Heart left ventricle (tissue), 16 donors: ENCODE measurements at regions not wholly inside any gene's neighbourhood (a gene's known extent, or its start where the extent isn't known, plus 50 kb on each side); places are given as distances from the start of the nearest gene placed in this dataset.

Experiments used
- ATAC-seq, 4 donors: fragments of 200-7000 bp; cut with Tn5 transposase; one replicate each; pipeline ENCODE4 v1.9.1; 2020 to 2022; ENCODE audit warnings: moderate library complexity in 4 of 4, mild to moderate bottlenecking in 3 of 4, moderate number of reproducible peaks in 1 of 4
- DNase-seq, 5 donors: peaks; one replicate each; pipeline ENCODE4 v3.0.0-alpha.2; 2020
- H3K27ac ChIP-seq, 12 donors: fragments of 200-600 bp; sonication (generic) in 4 of 12; one replicate each; pipeline versions ENCODE4 v1.5.0 to v1.8.0; 2016 to 2022; ENCODE audit warnings: mild to moderate bottlenecking in 2 of 12
- H3K27me3 ChIP-seq, 9 donors: fragments of 200-600 bp; sonication (generic) in 2 of 9; one replicate each; pipeline versions ENCODE4 v1.5.1 to v1.8.0; 2016 to 2022; ENCODE audit warnings: mild to moderate bottlenecking in 3 of 9
- H3K36me3 ChIP-seq, 9 donors: fragments of 200-600 bp; sonication (generic) in 2 of 9; one replicate each; pipeline versions ENCODE4 v1.5.0 to v1.8.0; 2018 to 2022; ENCODE audit warnings: mild to moderate bottlenecking in 2 of 9
- H3K4me1 ChIP-seq, 12 donors: fragments of 200-600 bp; sonication (generic) in 4 of 12; one replicate each; pipeline versions ENCODE4 v1.5.0 to v1.8.0; 2016 to 2022; ENCODE audit warnings: mild to moderate bottlenecking in 3 of 12
- H3K4me3 ChIP-seq, 12 donors: fragments of 200-600 bp; sonication (generic) in 4 of 12; one replicate each; pipeline versions ENCODE4 v1.5.0 to v1.8.0; 2017 to 2022; ENCODE audit warnings: mild to moderate bottlenecking in 9 of 12, moderate library complexity in 4 of 12
- H3K9me3 ChIP-seq, 12 donors: fragments of 200-600 bp; sonication (generic) in 4 of 12; one replicate each; pipeline versions ENCODE4 v1.5.0 to v1.8.0; 2016 to 2022; ENCODE audit warnings: mild to moderate bottlenecking in 1 of 12
- POLR2A ChIP-seq, 2 donors: fragments of 450-650 bp; IDR thresholded peaks; one replicate each; pipeline ENCODE4 v1.6.1; 2017; ENCODE audit warnings: antibody characterized with exemption in 2 of 2, mild to moderate bottlenecking in 2 of 2, moderate library complexity in 2 of 2
- WGBS, 4 donors: extraction: QIAGEN DNeasy Blood & Tissue Kit in 2 of 4; methylation state at CpG; one replicate each; pipeline versions ENCODE4 v1.1.5 to v1.1.7; 2013 to 2018; 5-methylcytosine and 5-hydroxymethylcytosine counted together
- intact Hi-C, 10 donors: fragments of 100-400 bp; cut with DNase I; formaldehyde crosslinking; loops; one replicate each; pipeline versions ENCODE4 v1.11.1 to v1.14.2; 2022
- TF ChIP-seq, protein P1 (sequence below), 12 donors: fragments of 200-600 bp; sonication (generic) in 4 of 12; IDR thresholded peaks; one replicate each; pipeline versions ENCODE4 v1.5.0 to v1.8.0; 2018 to 2022; ENCODE audit warnings: antibody characterized with exemption in 12 of 12, mild to moderate bottlenecking in 5 of 12
- donor health status: ischemic (EF 13 %, LVEDD 7.1; RV severe dilation, severe dysfunction).
- donor health status: healthy with polysubstance abuse.
- donor health status: DM: no; HTN: yes; CAD: no.
- donor health status: DM: no; HTN: no; CAD: no.
- donor health status: ischemic (EF 25% LVEDD 6.9; RV normal size, moderate dysfunction).
- donor health status: ischemic (EF 25% LVEDD 5.7; RV mildly dilated, moderate dysfunction).
- donor health status: healthy.
- donor health status: DM: yes; HTN: yes; CAD: no.
- donor health status: ischemic (EF 35%, LVEDD 5.7; RV mildly dilated, moderate dysfunction).
- donor health status: nonischemic (EF 11% LVEDD 7.7; RV severe dilation, severe dysfunction).
- donor health status: DM: yes; HTN: yes; CAD: no.
- donor health status: PGD.
- donor health status: ischemic (EF 29% LVEDD 5.4; RV normal size, mild dysfunction).
- donor health status: nonischemic (EF 23%, LVEDD 6.1; RV moderate dilation, normal function).

GRCh38 chr11:133595998-133596590 is 63.8 kb upstream of the OPCML start:
- Histone ChIP-seq H3K4me3 (no peak overlapping the region), H3K27ac (no peak overlapping the region), H3K4me1 (no peaks in the 10 kb centered on the region), H3K9me3 (peaks cover 0 to 6% (median 0%) of the 10 kb centered on the region in 12 donors), H3K27me3 (peaks cover 0 to 6% (median 0%) of the 10 kb centered on the region in 9 donors), H3K36me3 (no peaks in the 10 kb centered on the region)
- 89 to 92% (median 90%) methylated on average over 21 of the region's 21 CpGs for WGBS, 4 donors
- TF ChIP-seq, protein P1, sequence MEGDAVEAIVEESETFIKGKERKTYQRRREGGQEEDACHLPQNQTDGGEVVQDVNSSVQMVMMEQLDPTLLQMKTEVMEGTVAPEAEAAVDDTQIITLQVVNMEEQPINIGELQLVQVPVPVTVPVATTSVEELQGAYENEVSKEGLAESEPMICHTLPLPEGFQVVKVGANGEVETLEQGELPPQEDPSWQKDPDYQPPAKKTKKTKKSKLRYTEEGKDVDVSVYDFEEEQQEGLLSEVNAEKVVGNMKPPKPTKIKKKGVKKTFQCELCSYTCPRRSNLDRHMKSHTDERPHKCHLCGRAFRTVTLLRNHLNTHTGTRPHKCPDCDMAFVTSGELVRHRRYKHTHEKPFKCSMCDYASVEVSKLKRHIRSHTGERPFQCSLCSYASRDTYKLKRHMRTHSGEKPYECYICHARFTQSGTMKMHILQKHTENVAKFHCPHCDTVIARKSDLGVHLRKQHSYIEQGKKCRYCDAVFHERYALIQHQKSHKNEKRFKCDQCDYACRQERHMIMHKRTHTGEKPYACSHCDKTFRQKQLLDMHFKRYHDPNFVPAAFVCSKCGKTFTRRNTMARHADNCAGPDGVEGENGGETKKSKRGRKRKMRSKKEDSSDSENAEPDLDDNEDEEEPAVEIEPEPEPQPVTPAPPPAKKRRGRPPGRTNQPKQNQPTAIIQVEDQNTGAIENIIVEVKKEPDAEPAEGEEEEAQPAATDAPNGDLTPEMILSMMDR (IDR thresholded peaks at IDR 0.05) = no peak
- no peak for TF ChIP-seq POLR2A (IDR thresholded peaks at IDR 0.05)
- intact Hi-C loops = no loop called here
- ATAC-seq = no peak
- no peak for DNase-seq

DNA sequence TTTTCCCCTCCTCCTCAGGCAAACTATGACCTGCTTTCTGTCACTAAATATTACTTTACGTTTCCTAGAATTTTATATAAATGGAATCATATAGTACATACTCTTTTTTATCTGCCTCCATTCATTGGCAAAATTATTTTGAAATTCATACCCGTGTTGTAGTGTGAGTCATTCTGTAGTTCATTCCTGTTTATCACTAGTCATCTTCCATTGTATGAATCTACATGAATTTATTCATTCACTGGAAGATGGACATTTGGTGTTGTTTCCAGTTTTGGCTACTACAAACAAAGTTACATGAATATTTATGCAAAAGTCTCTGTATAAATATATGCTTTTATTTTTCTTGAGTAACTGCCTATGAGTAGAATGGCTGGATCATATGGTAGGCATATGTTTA is 60.7 kb upstream of the OPCML start:
- Histone ChIP-seq H3K27ac (no peak overlapping the region), H3K36me3 (no peaks in the 10 kb centered on the region), H3K4me1 (no peaks in the 10 kb centered on the region), H3K27me3 (peaks cover 0 to 10% (median 0%) of the 10 kb centered on the region in 9 donors), H3K9me3 (peaks cover 0 to 6% (median 0%) of the 10 kb centered on the region in 12 donors), H3K4me3 (no peak overlapping the region)
- 79 to 87% (median 84%) methylated on average over 2 of the region's 2 CpGs for WGBS, 4 donors
- intact Hi-C loops = no loop called here
- DNase-seq (no peak), ATAC-seq (no peak)
- TF ChIP-seq, protein P1 (IDR thresholded peaks at IDR 0.05) = no peak
- TF ChIP-seq POLR2A (IDR thresholded peaks at IDR 0.05) = no peak

- Histone ChIP-seq H3K36me3 (no peaks in the 10 kb centered on the region), H3K4me1 (no peaks in the 10 kb centered on the region), H3K27ac (no peak overlapping the region), H3K27me3 (peaks cover 0 to 4% (median 0%) of the 10 kb centered on the region in 9 donors), H3K9me3 (peaks cover 0 to 2% (median 0%) of the 10 kb centered on the region in 12 donors), H3K4me3 (no peak overlapping the region)
- DNase-seq (no peak), ATAC-seq (no peak)
- intact Hi-C loops = no loop called here
- WGBS, 4 donors = 87 to 93% (median 90%) methylated on average over 5 of the region's 5 CpGs
- no peak for TF ChIP-seq POLR2A (IDR thresholded peaks at IDR 0.05)
These were observed 54.7 kb upstream of the OPCML start for GRCh38 chr11:133586903-133587517.

DNA sequence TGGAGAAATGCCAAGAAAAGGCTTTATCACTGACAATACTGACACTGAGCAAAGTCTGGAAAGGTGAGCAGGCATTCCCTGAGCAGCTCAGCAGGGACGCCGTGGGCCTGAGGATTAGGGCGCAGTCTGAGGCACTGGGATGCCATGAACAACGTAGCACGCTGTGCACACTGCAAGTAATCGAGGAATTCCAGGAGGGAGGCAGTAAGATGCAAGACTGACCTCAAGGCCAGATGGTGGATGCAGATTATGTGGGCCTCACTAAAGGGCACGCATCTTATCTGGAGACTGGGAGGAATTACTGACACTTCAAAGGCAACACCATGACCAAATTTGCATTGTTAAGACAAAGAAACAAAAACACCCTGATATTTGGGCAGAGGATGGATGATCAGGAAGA is 50.4 kb upstream of the OPCML start:
- 69 to 81% (median 71%) methylated on average over 7 of the region's 7 CpGs for WGBS, 4 donors
- TF ChIP-seq, protein P1 (IDR thresholded peaks at IDR 0.05) = no peak
- TF ChIP-seq POLR2A (IDR thresholded peaks at IDR 0.05) = no peak
- H3K36me3 ChIP-seq = no peaks in the 10 kb centered on the region
- intact Hi-C loops = no loop called here
- H3K4me1 ChIP-seq = no peaks in the 10 kb centered on the region
- DNase-seq (no peak), ATAC-seq (no peak)
- no peak overlapping the region for H3K4me3 ChIP-seq
- H3K9me3 ChIP-seq = peaks cover 0 to 2% (median 0%) of the 10 kb centered on the region in 12 donors
- H3K27ac ChIP-seq = no peak overlapping the region
- H3K27me3 ChIP-seq = no peaks in the 10 kb centered on the region
